ENCODE measurements at regions not wholly inside any gene's neighbourhood (a gene's known extent, or its start where the extent isn't known, plus 50 kb on each side); places are given as distances from the start of the nearest gene placed in this dataset.
A peak's percentile ranks its signal among the peaks of the same experiment; 100 is the strongest.

DNA sequence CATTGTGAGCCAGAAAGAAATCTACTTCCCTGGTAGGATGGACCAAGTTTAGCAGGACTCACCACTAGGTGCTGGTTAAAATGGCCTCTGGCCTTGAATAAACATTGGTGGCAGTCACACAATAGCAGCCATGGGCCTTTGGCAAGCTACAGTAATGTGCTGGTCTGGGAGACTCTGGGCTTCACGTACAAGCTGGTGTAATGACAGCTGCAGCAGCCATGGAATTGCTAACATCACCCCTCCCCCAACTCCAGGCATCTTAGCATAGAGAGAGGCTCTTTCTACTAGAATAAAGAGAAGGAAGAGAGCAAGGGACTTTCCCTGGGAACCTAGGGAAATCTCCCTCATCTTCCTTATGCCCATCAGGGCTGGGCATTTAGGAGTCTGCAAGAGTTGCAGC, 205.1 kb upstream of the SEMA3A start:
- TF ChIP-seq ZFP36 (IDR thresholded peaks at IDR 0.05; ENCODE audit: borderline replicate concordance, partially characterized antibody) (no peak), EHMT2 (IDR thresholded peaks at IDR 0.05; ENCODE audit: low read depth) (no peak), SMC3 (IDR thresholded peaks at IDR 0.05) (no peak), BHLHE40 (IDR thresholded peaks at IDR 0.05; ENCODE audit: low read depth, low read length) (no peak), PHF8 (IDR thresholded peaks at IDR 0.05; ENCODE audit: borderline replicate concordance, low read depth) (no peak), JUN (IDR thresholded peaks at IDR 0.05) (no peak), JUNB (IDR thresholded peaks at IDR 0.05) (no peak), EHF (CRISPR knock-in tag; IDR thresholded peaks at IDR 0.05) (no peak), NPAS2 (CRISPR knock-in tag; IDR thresholded peaks at IDR 0.05; ENCODE audit: borderline replicate concordance) (no peak), CHD4 (IDR thresholded peaks at IDR 0.05; ENCODE audit: borderline replicate concordance) (no peak), SREBF2 (IDR thresholded peaks at IDR 0.05) (no peak), NR3C1 (IDR thresholded peaks at IDR 0.05) (no peak), TFCP2L1 (CRISPR knock-in tag; IDR thresholded peaks at IDR 0.05) (no peak), CEBPB (IDR thresholded peaks at IDR 0.05) (no peak), ZNF302 (CRISPR knock-in tag; IDR thresholded peaks at IDR 0.05) (no peak), RCOR1 (IDR thresholded peaks at IDR 0.05; ENCODE audit: low read depth, low read length) (no peak)
- TF ChIP-seq, protein P1, sequence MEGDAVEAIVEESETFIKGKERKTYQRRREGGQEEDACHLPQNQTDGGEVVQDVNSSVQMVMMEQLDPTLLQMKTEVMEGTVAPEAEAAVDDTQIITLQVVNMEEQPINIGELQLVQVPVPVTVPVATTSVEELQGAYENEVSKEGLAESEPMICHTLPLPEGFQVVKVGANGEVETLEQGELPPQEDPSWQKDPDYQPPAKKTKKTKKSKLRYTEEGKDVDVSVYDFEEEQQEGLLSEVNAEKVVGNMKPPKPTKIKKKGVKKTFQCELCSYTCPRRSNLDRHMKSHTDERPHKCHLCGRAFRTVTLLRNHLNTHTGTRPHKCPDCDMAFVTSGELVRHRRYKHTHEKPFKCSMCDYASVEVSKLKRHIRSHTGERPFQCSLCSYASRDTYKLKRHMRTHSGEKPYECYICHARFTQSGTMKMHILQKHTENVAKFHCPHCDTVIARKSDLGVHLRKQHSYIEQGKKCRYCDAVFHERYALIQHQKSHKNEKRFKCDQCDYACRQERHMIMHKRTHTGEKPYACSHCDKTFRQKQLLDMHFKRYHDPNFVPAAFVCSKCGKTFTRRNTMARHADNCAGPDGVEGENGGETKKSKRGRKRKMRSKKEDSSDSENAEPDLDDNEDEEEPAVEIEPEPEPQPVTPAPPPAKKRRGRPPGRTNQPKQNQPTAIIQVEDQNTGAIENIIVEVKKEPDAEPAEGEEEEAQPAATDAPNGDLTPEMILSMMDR (IDR thresholded peaks at IDR 0.05), result no peak
- TF ChIP-seq, protein P2, sequence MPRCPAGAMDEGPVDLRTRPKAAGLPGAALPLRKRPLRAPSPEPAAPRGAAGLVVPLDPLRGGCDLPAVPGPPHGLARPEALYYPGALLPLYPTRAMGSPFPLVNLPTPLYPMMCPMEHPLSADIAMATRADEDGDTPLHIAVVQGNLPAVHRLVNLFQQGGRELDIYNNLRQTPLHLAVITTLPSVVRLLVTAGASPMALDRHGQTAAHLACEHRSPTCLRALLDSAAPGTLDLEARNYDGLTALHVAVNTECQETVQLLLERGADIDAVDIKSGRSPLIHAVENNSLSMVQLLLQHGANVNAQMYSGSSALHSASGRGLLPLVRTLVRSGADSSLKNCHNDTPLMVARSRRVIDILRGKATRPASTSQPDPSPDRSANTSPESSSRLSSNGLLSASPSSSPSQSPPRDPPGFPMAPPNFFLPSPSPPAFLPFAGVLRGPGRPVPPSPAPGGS (IDR thresholded peaks at IDR 0.05), result no peak
- TF ChIP-seq, protein P3, sequence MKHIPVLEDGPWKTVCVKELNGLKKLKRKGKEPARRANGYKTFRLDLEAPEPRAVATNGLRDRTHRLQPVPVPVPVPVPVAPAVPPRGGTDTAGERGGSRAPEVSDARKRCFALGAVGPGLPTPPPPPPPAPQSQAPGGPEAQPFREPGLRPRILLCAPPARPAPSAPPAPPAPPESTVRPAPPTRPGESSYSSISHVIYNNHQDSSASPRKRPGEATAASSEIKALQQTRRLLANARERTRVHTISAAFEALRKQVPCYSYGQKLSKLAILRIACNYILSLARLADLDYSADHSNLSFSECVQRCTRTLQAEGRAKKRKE (CRISPR knock-in tag; IDR thresholded peaks at IDR 0.05; ENCODE audit: low read depth), result no peak
- TF ChIP-seq, protein P4, sequence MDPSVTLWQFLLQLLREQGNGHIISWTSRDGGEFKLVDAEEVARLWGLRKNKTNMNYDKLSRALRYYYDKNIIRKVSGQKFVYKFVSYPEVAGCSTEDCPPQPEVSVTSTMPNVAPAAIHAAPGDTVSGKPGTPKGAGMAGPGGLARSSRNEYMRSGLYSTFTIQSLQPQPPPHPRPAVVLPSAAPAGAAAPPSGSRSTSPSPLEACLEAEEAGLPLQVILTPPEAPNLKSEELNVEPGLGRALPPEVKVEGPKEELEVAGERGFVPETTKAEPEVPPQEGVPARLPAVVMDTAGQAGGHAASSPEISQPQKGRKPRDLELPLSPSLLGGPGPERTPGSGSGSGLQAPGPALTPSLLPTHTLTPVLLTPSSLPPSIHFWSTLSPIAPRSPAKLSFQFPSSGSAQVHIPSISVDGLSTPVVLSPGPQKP (IDR thresholded peaks at IDR 0.05; ENCODE audit: low read depth, low read length), result no peak
- no peak overlapping the region for H3K4me3 ChIP-seq
- WGBS (ENCODE audit: missing lambda C conversion rate), result 75% methylated on average over 1 of the region's 1 CpG
- no peak overlapping the region for H3K4me2 ChIP-seq
- no peak for FAIRE-seq
- peaks cover 18% of the 10 kb centered on the region; the same call in 2 of the 3 replicates for H3K9me3 ChIP-seq
- DNase-seq (ENCODE audit: low read depth in 1 of 2, low spot score in 1 of 2), result no peak
- CTCF ChIA-PET, result no interaction called here
- no peak overlapping the region for H3K27ac ChIP-seq
- no peaks in the 10 kb centered on the region for H3K4me1 ChIP-seq
- ATAC-seq, result no peak
- POLR2A ChIA-PET, result no interaction called here

DNA sequence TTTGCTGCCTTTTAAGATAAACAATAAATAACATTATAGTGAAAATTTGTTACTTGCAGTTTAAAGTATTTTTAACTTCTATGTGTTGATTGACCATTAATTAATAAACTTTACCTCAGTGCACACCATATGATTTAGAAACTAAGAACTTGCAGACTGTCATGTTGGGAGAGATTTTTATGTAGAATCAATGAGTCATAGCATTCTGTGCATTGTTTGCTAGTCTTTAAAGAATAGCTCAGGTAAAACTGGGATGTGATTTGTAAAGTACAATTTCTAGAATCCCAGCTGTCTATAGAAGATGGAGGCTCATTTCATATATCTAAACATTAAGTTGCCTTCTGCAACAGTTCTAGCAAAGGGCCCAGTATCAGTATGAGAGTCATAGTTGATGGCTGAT, 199.6 kb upstream of the SEMA3A start:
- H3K27ac ChIP-seq, result no peak overlapping the region
- H3K4me3 ChIP-seq, result no peak overlapping the region
- H3K4me1 ChIP-seq, result peaks cover 11% of the 10 kb centered on the region; the same call in 2 of the 3 replicates
- POLR2A ChIA-PET, result no interaction called here
- H3K4me2 ChIP-seq, result peak overlapping the region; percentile 32; the same call in 1 of the 3 replicates
- FAIRE-seq (peak; percentile 67), ATAC-seq (no peak), DNase-seq (ENCODE audit: low read depth in 1 of 2, low spot score in 1 of 2) (no peak)
- TF ChIP-seq GATA3 (IDR thresholded peaks at IDR 0.05; ENCODE audit: borderline replicate concordance), result no peak
- TF ChIP-seq FOSL2 (IDR thresholded peaks at IDR 0.05), result no peak
- TF ChIP-seq FOSL2 (CRISPR knock-in tag; IDR thresholded peaks at IDR 0.05), result peak; percentile 53
- no peaks in the 10 kb centered on the region for H3K9me3 ChIP-seq
- CTCF ChIA-PET, result interaction anchor here (1.0 kb wide), 1 partner anchor 458 kb away, joined by 5 read pairs; no protein-coding TSS in a partner anchor
